Liver (tissue), 8 donors: ENCODE measurements at regions not wholly inside any gene's neighbourhood (a gene's known extent, or its start where the extent isn't known, plus 50 kb on each side); places are given as distances from the start of the nearest gene placed in this dataset.

Experiments used
- DNase-seq: peaks from one replicate; pipeline ENCODE4 v3.0.0-alpha.2; 2017; ENCODE audit warnings: low spot score
- H3K27ac ChIP-seq, 2 donors: one replicate each; pipeline ENCODE4 v1.7.0; 2013; ENCODE audit warnings: inconsistent platforms in 2 of 2, low read length in 2 of 2, control low read depth in 1 of 2, low read depth in 1 of 2, mild to moderate bottlenecking in 1 of 2
- H3K27me3 ChIP-seq, 4 donors: one replicate each; pipeline versions ENCODE4 v1.6.1 to v1.7.0; 2013; ENCODE audit warnings: low read length in 3 of 4, inconsistent platforms in 1 of 4, mild to moderate bottlenecking in 1 of 4, moderate library complexity in 1 of 4; ENCODE audit not compliant: control insufficient read depth in 4 of 4, insufficient read depth in 4 of 4
- H3K36me3 ChIP-seq, 4 donors: one replicate each; pipeline versions ENCODE4 v1.6.1 to v1.7.0; 2013; ENCODE audit warnings: low read length in 3 of 4, mild to moderate bottlenecking in 3 of 4, low read depth in 1 of 4, moderate library complexity in 1 of 4; ENCODE audit not compliant: control insufficient read depth in 4 of 4, insufficient read depth in 3 of 4
- H3K4me1 ChIP-seq, 4 donors: one replicate each; pipeline versions ENCODE4 v1.6.1 to v1.7.0; 2013; ENCODE audit warnings: low read length in 3 of 4, mild to moderate bottlenecking in 3 of 4, moderate library complexity in 1 of 4; ENCODE audit not compliant: control insufficient read depth in 4 of 4, insufficient read depth in 4 of 4
- H3K4me3 ChIP-seq, 3 donors: one replicate each; pipeline versions ENCODE4 v1.6.1 to v1.7.0; 2013; ENCODE audit warnings: low read length in 3 of 3, control low read depth in 1 of 3, low read depth in 1 of 3, mild to moderate bottlenecking in 1 of 3
- H3K9ac ChIP-seq, 2 donors: one replicate each; pipeline ENCODE4 v1.7.0; 2013; ENCODE audit warnings: low read length in 2 of 2, mild to moderate bottlenecking in 2 of 2, moderate library complexity in 2 of 2, control low read depth in 1 of 2, low read depth in 1 of 2
- H3K9me3 ChIP-seq, 4 donors: one replicate each; pipeline versions ENCODE4 v1.6.1 to v1.7.0; 2013; ENCODE audit warnings: low read length in 3 of 4; ENCODE audit not compliant: control insufficient read depth in 4 of 4
- ATF3 ChIP-seq: IDR thresholded peaks from 2 replicates; pipeline ENCODE4 v1.6.1; 2016; ENCODE audit warnings: antibody characterized with exemption
- CTCF ChIP-seq: fragments of 150-350 bp; IDR thresholded peaks from 2 replicates; pipeline ENCODE4 v1.5.1; 2017; ENCODE audit warnings: improper control_type of control experiment, low read depth, low read length; ENCODE audit not compliant: missing input control
- EGR1 ChIP-seq, 2 donors: IDR thresholded peaks; 2 replicates each; pipeline ENCODE4 v1.6.1; 2016 to 2018; ENCODE audit warnings: antibody characterized with exemption in 2 of 2, low read depth in 2 of 2
- FOXA1 ChIP-seq: IDR thresholded peaks from 2 replicates; pipeline ENCODE4 v1.6.1; 2016; ENCODE audit warnings: antibody characterized with exemption
- FOXA2 ChIP-seq: IDR thresholded peaks from 2 replicates; pipeline ENCODE4 v1.6.1; 2016; ENCODE audit warnings: antibody characterized with exemption
- GABPA ChIP-seq, 2 donors: IDR thresholded peaks in 1 of 2; conservative IDR thresholded peaks in 1 of 2; 2 replicates each; pipeline ENCODE4 v1.6.1; 2016; ENCODE audit warnings: antibody characterized with exemption in 2 of 2, mild to moderate bottlenecking in 1 of 2, moderate library complexity in 1 of 2
- HNF4A ChIP-seq, 2 donors: conservative IDR thresholded peaks; 2 replicates each; pipeline ENCODE4 v1.6.1; 2016; ENCODE audit warnings: antibody characterized with exemption in 2 of 2, mild to moderate bottlenecking in 2 of 2
- HNF4G ChIP-seq: IDR thresholded peaks from 2 replicates; pipeline ENCODE4 v1.6.1; 2016; ENCODE audit warnings: antibody characterized with exemption
- JUND ChIP-seq, 2 donors: IDR thresholded peaks; 2 replicates each; pipeline ENCODE4 v1.6.1; 2016; ENCODE audit warnings: antibody characterized with exemption in 2 of 2
- MAX ChIP-seq: IDR thresholded peaks from 2 replicates; pipeline ENCODE4 v1.6.1; 2016; ENCODE audit warnings: antibody characterized with exemption
- NR2F2 ChIP-seq: IDR thresholded peaks from 2 replicates; pipeline ENCODE4 v1.6.1; 2016; ENCODE audit warnings: antibody characterized with exemption
- RAD21 ChIP-seq, 2 donors: IDR thresholded peaks; 2 replicates each; pipeline ENCODE4 v1.6.1; 2016; ENCODE audit warnings: antibody characterized with exemption in 2 of 2, mild to moderate bottlenecking in 2 of 2
- REST ChIP-seq: IDR thresholded peaks from 2 replicates; pipeline ENCODE4 v1.6.1; 2016; ENCODE audit warnings: antibody characterized with exemption, mild to moderate bottlenecking
- SP1 ChIP-seq: IDR thresholded peaks from 2 replicates; pipeline ENCODE4 v1.6.1; 2018; ENCODE audit warnings: antibody characterized with exemption, mild to moderate bottlenecking
- TAF1 ChIP-seq: conservative IDR thresholded peaks from 2 replicates; pipeline ENCODE4 v1.6.1; 2016; ENCODE audit warnings: antibody characterized with exemption, mild to moderate bottlenecking
- YY1 ChIP-seq: IDR thresholded peaks from 2 replicates; pipeline ENCODE4 v1.6.1; 2016; ENCODE audit warnings: antibody characterized with exemption, mild to moderate bottlenecking
- ZBTB33 ChIP-seq: IDR thresholded peaks from 2 replicates; pipeline ENCODE4 v1.6.1; 2016; ENCODE audit warnings: antibody characterized with exemption
- WGBS: extraction: QIAGEN DNeasy Blood & Tissue Kit; methylation state at CpG from one replicate; pipeline ENCODE4 v1.1.7; 2013; 5-methylcytosine and 5-hydroxymethylcytosine counted together
- donor health status: healthy.
- donor health status: healthy.
- donor health status: healthy.
- donor health status: healthy.
- donor health status: healthy.

GRCh38 chr10:111452153-111452552 is 375.3 kb downstream of the ADRA2A start:
- Histone ChIP-seq H3K27ac (no peak overlapping the region), H3K27me3 (no peaks in the 10 kb centered on the region), H3K4me1 (peaks cover 0 to 5% (median 1%) of the 10 kb centered on the region in 4 donors), H3K4me3 (no peak overlapping the region), H3K9me3 (no peaks in the 10 kb centered on the region), H3K9ac (no peak overlapping the region), H3K36me3 (no peaks in the 10 kb centered on the region)
- no peak for TF ChIP-seq ZBTB33
- no peak for TF ChIP-seq MAX
- no peak for TF ChIP-seq REST
- TF ChIP-seq YY1: no peak
- TF ChIP-seq SP1: no peak
- no peak for TF ChIP-seq GABPA (IDR thresholded peaks at IDR 0.05 in 1 of 2, conservative IDR thresholded peaks at IDR 0.05 in 1 of 2)
- no peak for TF ChIP-seq HNF4A (conservative IDR thresholded peaks at IDR 0.05)
- no peak for TF ChIP-seq ATF3
- TF ChIP-seq NR2F2: no peak
- no peak for TF ChIP-seq TAF1
- TF ChIP-seq HNF4G: no peak
- TF ChIP-seq FOXA1: no peak
- WGBS: 69% methylated on average over 3 of the region's 3 CpGs
- DNase-seq: no peak

- H3K4me3 ChIP-seq: no peak overlapping the region
- DNase-seq: no peak
- WGBS: 46% methylated on average over 2 of the region's 2 CpGs
- no peak for TF ChIP-seq RAD21 (IDR thresholded peaks at IDR 0.05)
- no peak for TF ChIP-seq HNF4A (conservative IDR thresholded peaks at IDR 0.05)
- TF ChIP-seq NR2F2: no peak
- no peak for TF ChIP-seq ZBTB33
- TF ChIP-seq JUND (IDR thresholded peaks at IDR 0.05): no peak
- TF ChIP-seq ATF3: no peak
- TF ChIP-seq FOXA1: no peak
- TF ChIP-seq EGR1 (IDR thresholded peaks at IDR 0.05; ENCODE audit: low read depth in 2 of 2): no peak
- TF ChIP-seq GABPA (IDR thresholded peaks at IDR 0.05 in 1 of 2, conservative IDR thresholded peaks at IDR 0.05 in 1 of 2): no peak
- no peak for TF ChIP-seq SP1
- TF ChIP-seq TAF1: no peak
- TF ChIP-seq FOXA2: no peak
- no peak for TF ChIP-seq REST
- TF ChIP-seq YY1: no peak
- TF ChIP-seq CTCF: no peak
Observed at GRCh38 chr10:111455776-111456426, 379.1 kb downstream of the ADRA2A start.

More at GRCh38 chr10:111455776-111456426, 379.1 kb downstream of the ADRA2A start:
- Histone ChIP-seq H3K4me1 (peaks cover 0 to 5% (median 1%) of the 10 kb centered on the region in 4 donors), H3K27me3 (no peaks in the 10 kb centered on the region), H3K9ac (no peak overlapping the region), H3K36me3 (no peaks in the 10 kb centered on the region), H3K27ac (no peak overlapping the region), H3K9me3 (no peaks in the 10 kb centered on the region)
